ENCODE measurements at regions not wholly inside any gene's neighbourhood (a gene's known extent, or its start where the extent isn't known, plus 50 kb on each side); places are given as distances from the start of the nearest gene placed in this dataset.
A peak's percentile ranks its signal among the peaks of the same experiment; 100 is the strongest.
"Not testable (repeated sequence)": the region's sequence is repeated elsewhere in the genome, so short reads cannot be mapped to it uniquely, and the experiment has no call there.

DNA sequence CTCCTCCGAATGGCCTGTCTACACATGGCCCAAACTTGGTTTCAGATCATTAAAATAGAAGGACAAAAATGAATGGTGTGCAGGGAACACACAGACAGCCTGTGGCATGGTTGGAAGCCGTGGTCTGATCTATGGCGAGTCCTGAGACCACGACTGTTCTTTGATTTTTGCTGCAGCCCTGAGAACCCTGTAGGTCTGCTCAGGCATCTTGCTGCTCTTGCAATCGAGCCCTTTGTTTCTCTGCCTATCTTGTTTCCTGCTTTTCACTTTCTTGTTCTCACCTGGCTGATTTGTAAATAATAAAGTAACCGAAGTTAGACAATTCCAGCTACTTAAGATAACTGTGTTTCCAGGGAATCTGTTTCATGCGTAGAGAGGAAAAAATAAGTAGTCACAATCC is 54.1 kb upstream of the NBPF9 start:
- peak in 1 of 2 donors; percentile 13 for DNase-seq

DNA sequence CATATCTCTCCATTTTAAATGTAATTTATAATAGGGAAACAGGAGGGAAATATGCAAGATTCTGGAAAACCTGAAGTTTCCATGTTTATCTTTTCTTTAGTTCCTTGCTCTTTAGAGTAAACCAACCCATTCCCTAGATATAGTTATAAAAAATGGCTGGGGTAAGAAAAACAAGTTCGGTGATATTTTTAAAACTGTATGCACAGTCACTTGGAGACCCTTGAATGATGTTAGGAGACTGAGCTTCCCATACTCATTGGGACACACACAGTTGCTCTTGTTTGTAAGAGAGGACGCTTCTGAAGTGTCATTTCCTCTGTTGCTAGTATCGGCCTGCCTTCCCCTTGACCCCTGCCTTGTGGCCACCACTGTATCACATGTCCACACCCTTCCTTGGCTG is 55.0 kb upstream of the NBPF9 start:
- DNase-seq, result not testable (repeated sequence)

DNA sequence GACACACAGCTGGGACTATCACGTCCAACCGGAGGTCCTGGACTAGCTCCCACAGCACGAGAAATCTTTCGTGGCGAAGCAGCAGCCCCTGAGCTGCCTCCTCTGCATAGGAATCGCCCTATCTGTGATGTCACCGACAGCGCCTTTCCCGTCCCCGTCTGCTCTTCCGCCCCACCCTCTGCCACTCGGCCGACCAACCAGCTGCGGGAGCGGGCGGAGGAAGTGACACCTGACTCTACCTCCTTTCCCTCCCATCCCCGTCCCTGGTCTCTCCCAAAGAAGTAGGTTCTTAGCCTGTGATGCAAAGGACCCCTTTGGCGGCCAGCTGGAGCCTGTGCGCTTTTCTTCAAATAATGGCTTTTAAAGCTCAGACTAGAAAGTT is 59.7 kb upstream of the NBPF9 start:
- DNase-seq, result not testable (repeated sequence)

DNA sequence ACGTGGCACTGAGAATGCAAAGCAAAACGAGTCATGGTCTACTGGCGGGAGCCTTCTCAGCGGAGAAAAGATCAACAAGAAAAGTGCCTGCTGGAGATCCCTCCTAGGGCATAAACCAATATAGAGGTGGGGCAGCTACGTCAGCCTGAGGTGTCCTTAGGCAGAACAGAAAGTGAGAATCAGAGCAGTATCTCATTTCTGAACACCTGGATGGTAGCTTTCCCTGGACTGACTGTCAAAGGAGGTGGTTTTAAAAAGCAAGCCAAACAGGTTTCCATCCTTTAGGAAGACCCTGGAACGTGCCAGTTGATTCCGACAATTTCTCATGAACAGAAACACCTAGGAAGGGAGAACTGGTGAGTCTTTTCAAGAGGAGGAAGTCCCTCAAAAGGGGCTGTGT is 71.4 kb upstream of the NBPF9 start:
- DNase-seq, result peak; percentile 58 to 68

DNA sequence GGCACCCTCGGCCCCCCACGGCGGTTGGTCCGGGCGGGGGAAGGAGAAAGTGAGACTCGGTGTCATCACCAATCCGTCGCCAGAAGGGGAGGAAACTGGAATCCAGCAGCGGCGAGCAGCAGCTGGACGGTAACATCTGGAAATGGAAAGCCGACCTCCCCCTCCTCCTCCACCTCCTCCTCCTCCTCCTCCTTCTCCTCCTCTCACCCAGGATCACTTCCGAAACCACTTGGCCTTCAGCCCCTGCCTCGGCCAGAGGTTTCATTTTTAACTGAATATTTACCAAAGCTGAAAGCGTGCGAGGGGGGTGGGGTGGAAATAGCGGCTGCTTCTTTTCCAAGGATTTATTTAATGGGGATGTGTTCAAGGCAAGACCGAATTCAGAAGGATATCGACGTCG is 72.5 kb upstream of the NBPF9 start:
- DNase-seq, result peak; percentile 28 to 47

DNA sequence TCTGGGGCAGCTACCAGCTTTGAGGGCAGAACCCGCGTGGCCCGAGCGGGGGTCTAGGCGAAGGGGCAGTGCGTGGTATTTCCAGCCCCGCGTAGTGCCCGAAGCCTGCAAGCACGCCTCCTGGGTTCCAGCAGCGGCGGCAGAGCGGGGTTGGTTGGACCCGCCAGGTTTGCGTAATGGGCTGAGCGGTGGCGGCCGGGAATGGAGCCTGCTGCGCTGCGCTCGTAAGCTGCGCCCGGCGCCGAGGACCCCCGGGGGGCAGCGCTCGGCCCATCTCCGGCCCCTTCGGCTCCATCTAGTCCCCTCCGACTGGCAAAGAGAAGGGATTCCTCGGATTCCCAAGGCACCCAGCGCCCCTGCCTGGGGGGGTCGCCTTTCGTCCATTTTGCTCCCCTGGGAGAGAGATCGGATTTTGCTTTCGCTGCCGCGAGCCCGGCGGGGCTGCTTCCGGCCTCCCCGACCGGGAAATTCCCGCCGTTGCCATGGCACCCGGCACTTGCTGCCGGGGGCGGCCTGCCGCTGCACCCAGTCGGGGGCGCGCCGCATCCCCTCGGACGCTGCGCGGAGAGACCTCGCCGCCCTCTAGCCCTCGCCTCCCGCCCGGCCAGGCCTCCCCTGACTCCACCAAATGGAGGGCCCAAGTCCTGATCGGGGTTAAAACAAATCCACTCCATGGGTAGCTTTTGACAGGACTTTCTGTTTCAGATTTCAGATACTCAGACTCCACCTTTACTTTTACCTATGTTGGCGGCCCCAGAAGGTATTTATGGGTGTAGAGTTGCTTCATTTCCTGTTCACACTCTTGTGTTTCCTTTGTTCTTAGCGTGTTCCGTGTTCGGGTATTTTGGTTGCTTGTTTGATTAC is 73.3 kb upstream of the NBPF9 start:
- DNase-seq, result peak; percentile 80 to 85

DNA sequence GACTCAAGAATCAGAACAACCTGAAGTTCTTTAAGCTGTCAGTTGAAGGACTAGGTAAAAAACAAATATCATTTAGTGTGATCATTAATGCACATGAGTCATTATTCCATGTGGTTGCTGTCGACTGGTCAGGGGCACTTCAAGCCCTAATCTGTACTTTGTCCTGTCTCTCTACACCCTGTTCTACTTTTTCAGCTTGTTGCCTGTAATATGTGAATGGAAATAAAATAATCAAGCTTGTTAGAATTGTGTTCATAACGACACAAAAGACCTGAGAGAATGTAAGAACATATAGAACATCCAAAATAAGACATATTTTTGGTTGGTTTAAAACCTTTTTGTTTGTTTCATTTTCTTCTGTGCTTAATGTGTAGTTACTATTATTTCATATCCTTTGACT is 87.4 kb upstream of the NBPF9 start:
- not testable (repeated sequence) for DNase-seq

DNA sequence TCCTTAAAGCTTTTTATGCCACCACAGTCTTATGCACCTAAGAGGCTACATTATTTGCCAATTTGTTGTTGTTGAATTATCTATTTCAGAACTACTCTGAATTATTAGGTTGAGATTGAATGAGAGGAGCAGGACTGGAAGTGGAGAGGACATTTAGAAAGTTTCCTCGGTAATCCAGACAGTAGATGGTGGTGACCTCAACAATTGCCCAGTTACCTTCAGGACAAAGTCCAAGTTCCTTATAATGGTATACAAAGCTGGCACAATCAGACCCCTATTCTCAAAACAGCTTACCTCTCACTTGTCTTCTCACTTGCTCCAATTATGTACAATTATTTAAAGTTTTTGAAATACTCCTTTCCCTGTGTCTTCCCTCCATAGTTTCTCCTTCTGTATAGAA is 93.3 kb upstream of the NBPF9 start:
- DNase-seq, result not testable (repeated sequence)

DNA sequence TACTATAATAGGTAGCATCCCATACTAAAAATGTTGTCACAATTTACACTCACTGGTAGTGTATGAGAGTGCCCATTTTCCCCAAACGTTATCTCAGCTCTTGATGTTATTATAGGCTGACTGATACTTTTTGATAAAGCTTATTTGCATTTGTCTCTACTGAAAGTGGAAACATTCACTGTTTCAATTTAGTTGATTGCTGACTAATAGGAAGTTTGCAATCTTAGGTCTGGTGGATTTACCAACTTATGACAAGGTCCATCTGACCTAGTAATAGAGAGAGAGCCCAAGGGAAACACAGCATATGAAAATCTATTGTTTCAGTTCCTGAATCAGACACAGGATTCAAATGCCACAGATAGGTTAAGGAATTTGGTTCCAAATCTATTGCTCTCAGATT is 97.2 kb upstream of the NBPF9 start:
- DNase-seq, result not testable (repeated sequence)

DNA sequence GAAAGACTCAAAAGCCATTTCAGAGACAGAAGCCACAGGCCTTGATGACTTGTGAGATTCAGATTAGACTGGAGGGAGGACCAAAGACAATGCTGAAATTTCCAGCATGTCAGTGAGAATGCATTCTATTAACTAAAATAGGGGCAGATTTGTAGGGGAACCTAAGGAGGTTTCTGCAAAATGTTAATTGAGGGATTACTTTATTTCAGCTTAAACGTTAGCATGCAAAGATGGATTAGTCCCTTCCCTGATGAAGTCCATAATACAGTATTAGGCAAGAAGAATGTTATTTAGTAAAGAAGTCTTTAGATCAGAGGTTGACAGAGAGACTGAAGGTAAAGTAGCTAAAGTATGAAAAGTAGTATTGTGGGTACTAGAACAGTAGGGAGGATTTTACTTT is 98.9 kb upstream of the NBPF9 start:
- DNase-seq, result not testable (repeated sequence)

DNA sequence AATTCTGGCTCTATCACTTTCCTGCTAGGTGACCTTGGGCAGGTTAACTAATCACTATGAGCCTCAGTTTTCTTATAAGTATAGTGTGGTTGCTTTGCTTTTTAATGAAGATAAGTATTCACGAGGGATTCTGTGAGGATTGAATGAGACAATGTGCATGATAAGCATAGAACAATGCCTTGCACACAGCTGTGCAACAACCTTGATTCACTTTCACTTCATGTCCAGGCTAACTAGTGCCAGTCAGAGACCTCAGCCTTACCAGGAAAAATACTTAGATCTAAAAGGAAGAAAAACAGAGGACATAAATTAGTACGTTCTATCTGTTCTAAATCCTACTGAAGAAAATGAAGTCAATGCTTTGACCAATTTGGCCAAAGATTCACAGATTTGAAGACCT is 101.0 kb upstream of the NBPF9 start:
- not testable (repeated sequence) for DNase-seq

DNA sequence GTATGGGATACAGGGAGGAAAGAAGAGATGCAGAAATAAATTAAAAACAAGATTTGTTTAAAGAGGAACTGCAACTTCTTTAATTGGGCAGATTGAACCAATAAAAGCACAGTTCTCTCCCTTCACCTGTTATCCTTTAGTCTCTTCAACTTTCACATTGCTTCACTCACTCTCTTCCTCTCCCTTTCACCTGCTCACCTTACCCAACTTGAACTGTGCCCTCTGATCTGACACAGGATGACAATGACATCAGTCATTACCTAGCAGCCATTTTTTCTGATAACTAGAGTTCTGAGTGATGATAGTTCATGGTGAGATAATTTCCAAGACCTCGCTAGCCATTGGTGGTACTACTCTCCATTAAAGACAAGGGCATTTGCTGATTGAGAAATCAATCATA is 105.5 kb upstream of the NBPF9 start:
- not testable (repeated sequence) for DNase-seq

DNA sequence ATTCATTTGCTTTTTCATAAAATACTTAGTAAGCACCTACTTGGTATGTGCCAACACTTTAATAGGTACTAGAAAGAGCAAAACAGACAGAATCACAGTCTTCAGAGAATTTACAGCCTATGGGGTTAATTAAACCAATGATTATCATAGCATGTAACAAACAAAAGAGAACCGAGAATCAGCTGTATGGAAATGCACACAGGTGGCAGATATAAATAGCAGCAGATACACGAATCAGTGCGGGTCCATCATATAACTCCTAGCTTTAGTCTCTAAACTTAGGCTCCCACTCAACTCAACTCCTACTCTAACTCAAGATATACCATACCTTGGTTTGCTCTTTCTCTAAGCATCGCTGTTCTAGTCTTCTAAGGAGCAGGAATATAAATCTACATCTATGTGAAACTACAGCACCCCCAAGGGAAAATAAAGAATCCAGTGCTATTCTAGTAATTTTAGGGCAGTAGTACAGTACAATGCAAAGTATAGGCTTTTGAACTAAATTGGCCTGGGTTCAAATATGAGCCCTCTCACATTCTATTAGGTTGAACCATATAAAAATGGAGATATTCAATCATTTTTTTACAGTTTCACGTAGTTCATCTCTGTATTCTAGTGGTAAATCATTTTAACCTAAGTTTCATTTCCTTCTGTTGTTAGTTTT is 108.5 kb upstream of the NBPF9 start:
- DNase-seq, result not testable (repeated sequence)

DNA sequence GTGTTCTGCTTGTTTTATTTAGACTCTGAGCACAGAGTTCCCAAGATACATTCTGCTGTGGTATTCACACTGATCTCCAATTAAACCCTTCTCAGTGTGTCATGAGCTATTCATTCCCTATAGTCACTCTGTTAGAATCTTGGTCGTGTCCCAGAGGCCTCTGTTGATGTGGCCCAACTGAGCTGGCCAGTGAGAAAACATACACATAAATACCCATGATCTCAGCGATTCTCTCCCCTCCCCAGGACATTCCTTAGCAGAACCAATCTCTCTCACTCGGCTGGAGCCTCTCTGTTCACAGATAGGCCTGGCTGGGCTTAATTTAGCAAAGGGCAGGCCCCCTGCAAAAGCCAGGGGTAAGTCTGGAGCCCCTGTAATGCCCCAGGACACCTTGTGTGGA is 109.6 kb upstream of the NBPF9 start:
- DNase-seq, result not testable (repeated sequence)

DNA sequence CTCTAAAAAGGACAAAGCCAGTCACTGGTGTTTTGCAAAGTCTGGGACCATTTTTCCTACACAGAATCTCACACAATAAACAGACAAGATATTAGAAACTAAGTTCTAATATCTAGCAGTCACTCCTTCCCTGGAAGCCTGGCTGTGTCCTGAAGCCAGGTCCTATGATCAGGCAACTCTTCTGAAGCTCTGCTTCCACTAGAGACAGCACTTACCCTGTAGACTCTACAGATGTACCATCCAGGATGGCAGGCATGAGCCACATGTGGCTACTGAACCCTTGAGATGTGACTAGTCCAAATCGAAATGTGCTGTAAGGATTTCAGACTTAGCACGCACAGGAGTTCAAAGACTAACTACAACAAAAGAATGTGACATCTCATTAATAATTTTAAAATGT is 110.3 kb upstream of the NBPF9 start:
- DNase-seq, result not testable (repeated sequence)

DNA sequence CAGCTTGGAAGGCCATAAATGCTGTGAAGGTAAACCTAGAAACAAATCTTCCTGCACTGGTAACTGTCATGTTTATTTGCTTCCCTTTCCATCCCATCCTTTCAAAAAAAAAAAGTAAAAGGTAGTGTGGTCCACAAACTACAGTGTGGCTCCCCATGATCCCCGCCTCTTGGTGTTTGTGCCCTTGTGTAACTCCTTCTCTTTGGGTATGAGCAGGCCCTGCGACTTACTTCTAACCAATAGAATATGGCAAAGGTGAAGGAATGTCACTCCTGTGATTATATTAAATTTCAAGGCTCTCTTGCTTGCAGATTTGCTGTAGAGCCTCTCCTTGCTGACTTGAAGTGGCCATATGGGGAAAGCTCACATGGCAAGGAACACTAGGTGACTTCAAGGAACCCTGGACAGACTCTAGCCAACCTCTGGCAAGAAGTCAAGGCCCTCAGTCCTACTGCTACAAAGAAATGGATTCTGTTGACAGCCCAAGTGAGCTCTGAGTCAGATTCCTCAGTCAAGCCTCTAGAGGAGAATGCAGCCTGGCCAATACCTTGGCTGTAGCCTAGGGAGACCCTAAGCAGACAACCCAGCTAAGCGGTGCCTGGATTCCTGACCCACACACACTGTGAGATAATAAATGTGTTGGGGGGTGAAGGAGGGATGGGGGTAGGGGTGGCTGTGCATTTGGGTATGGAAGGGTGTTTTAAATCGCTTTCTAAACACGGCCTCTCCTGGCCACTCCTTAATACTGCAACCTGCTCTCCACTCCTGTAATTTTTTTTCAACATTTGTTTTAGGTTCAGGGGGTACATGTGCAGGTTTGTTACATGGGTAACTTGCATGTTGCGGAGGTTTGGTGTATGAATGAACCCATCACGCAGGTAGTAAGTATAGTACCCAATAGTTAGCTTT is 115.0 kb upstream of the NBPF9 start:
- not testable (repeated sequence) for DNase-seq

DNA sequence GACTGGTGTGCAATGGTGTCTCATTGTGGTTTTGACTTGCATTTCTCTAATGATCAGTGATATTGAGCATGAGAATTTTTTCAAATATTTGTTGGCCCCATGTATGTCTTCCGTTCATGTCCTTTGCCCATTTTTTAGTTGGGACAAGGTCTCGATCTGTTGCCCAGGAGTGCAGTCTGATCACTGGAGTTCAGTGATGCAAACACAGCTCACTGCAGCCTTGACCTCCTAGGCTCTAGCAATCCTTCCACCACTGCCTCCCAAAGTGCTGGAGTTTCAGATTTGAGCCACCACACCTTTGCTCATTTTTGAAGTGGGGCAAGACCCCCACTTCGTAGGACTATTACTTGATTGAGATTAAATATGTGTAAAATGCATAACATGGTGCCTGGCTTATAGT is 116.2 kb upstream of the NBPF9 start:
- DNase-seq, result not testable (repeated sequence)

DNA sequence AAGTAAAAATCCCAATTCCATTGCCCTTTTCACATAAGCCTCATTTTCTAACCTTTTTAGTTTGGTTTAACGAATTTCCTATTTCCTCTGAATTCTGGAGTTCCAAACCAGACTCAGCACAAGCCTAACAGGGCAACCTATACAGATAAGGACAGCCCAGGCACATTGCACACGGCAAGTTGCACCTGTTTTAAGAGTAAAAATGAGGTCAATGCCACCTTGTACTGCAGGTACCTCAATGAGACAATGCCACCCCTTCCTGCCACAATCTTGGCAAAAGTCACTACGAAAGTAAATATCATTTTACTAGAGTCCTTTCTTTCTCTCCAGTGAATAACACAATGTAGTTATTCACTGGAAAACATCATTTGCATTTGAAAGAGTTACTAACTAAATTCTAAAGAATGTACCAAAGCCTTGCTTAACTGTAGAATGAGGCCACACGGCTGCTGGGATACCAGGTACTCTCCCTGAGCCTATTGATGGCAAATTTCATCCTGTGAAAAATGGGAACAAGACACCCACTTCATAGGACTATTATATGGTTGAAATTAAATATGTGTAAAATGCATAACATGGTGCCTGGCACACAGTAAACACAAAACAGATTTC is 117.2 kb upstream of the NBPF9 start:
- DNase-seq, result not testable (repeated sequence)

DNA sequence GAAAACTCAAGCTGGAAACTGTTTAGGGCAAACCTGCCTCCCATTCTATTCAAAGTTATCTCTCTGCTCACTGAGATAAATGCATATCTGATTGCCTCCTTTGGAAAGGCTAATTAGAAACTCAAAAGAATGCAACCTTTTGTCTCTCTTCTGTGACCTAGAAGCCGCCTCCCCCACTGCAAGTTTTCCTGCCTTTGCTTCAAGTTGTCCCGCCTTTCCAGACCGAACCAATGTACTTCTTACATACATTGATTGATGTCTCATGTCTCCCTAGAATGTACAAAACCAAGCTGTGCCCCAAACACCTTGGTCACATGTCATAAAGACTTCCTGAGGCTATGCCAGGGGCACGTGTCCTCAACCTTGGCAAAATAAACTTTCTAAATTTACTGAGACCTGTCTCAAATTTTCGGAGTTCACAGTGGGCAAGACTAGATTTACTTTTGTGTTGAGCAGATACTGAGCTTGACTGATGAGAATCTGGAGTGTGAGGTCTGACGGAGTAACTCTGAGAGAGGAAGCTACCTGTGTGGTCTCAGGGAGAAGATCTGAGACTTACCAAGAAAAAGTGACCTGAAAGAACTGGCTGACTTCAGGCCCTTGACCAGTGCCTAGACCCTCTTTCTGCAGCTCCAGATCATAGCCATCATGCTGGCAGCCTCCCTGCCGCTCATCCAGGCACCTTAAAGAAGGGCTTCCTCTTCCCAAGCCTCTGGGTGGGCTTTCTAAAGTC is 124.7 kb upstream of the NBPF9 start:
- not testable (repeated sequence) for DNase-seq

DNA sequence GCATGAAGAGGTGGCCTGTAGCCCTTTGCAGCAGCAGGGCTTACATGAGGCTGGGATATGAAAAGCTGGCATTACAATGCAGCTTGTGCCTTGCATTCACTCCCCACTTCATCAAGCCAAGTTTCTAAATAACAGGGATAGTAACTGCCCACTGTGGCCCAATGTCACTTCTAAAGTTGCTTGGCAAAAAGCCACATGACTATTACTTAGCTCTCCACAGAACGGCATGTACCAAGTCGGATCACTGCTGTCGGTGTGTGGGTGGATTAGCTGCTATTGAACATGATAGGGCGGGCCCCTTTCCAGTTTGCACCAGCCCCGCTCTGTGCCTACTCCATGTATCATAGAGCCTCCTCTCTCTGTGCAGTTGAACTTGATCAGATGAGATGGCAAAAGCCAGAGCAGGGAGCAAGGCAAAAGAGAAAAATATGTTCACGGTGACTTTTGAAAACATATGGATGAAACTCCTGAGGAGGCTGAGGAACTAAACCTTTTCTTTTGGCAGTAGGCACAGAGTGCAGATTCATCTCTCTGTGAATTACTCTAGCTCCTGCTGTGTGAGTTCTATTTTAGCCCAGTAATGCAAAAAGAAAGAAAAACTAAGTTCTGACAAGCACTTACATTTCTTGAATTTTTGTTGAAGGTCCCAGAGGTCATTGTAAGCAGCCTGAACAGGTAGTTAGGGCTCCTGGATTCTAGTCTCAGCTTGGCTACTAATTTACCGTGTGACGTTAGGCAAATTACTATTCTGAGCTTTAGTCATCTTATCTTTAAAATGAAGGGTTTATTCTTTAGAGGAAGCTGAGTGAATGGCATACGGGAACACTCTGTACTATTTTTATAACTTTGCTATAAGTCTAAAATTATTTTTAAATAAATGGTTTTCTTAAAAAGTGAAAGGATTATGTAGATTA is 125.6 kb upstream of the NBPF9 start:
- DNase-seq, result not testable (repeated sequence)

DNA sequence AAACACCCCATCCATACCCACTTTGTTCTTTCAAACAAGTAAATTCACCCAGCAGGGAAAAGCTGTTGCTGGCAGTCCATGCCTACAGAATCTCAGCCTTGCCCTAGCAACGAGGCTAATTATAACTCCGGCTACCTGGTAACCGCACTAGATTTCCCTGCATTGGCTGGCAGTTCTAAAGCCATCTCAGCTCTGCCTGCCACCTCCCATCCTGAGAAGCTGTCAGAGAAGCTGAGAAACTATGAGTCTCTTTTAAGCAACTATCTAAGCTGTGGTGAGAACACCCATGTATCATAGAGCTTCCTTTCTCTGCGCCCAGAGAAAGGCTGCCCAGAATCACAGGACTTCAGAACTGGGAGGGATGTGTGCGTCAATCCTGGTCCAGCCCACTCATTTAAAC is 126.5 kb upstream of the NBPF9 start:
- not testable (repeated sequence) for DNase-seq
